Transverse colon (tissue), 4 donors: ENCODE measurements at regions not wholly inside any gene's neighbourhood (a gene's known extent, or its start where the extent isn't known, plus 50 kb on each side); places are given as distances from the start of the nearest gene placed in this dataset.

Source experiments
- DNase-seq: peaks from one replicate; pipeline ENCODE4 v3.0.0-alpha.2; 2019
- H3K27ac ChIP-seq, 4 donors: fragments of 200-600 bp; sonication (generic); 2 replicates each; pipeline ENCODE4 v1.5.1; 2016 to 2018; ENCODE audit warnings: inconsistent platforms in 4 of 4
- H3K27me3 ChIP-seq: fragments of 200-600 bp; sonication (generic); 2 replicates; pipeline ENCODE4 v1.5.1; 2017; ENCODE audit warnings: inconsistent platforms
- H3K36me3 ChIP-seq, 4 donors: fragments of 200-600 bp; sonication (generic); 2 replicates each; pipeline ENCODE4 v1.5.1; 2017 to 2019; ENCODE audit warnings: inconsistent platforms in 4 of 4
- H3K4me1 ChIP-seq, 4 donors: fragments of 200-600 bp; sonication (generic); 2 replicates each; pipeline ENCODE4 v1.5.1; 2017 to 2020; ENCODE audit warnings: inconsistent platforms in 4 of 4
- H3K4me3 ChIP-seq, 4 donors: fragments of 200-600 bp; sonication (generic); 1 replicate in 1 of 4; 2 replicates in 3 of 4; pipeline versions ENCODE4 v1.5.1 to v1.6.1; 2017 to 2019; ENCODE audit warnings: inconsistent platforms in 4 of 4
- H3K9me3 ChIP-seq, 2 donors: fragments of 200-600 bp; sonication (generic); 2 replicates each; pipeline ENCODE4 v1.5.1; 2017 to 2019; ENCODE audit warnings: inconsistent platforms in 2 of 2
- EP300 ChIP-seq: sonication (generic); formaldehyde crosslinking; IDR thresholded peaks from one replicate; pipeline ENCODE4 v1.6.1; 2017; ENCODE audit warnings: antibody characterized with exemption, low read depth
- POLR2A ChIP-seq: fragments of 450-650 bp; IDR thresholded peaks from one replicate; pipeline ENCODE4 v1.6.1; 2016; ENCODE audit warnings: antibody characterized with exemption, mild to moderate bottlenecking, moderate library complexity
- POLR2AphosphoS5 ChIP-seq, 3 donors: sonication (generic); formaldehyde crosslinking; IDR thresholded peaks; one replicate each; pipeline ENCODE4 v1.6.1; 2016; ENCODE audit warnings: antibody characterized with exemption in 3 of 3
- WGBS, 2 donors: methylation state at CpG; one replicate each; pipeline ENCODE4 v1.1.5; 2018; ENCODE audit warnings: low coverage in 1 of 2; 5-methylcytosine and 5-hydroxymethylcytosine counted together
- in situ Hi-C, 4 donors: fragments of 200-750 bp; cut with MboI; loops; one replicate each; pipeline versions ENCODE4 v1.15.0 to v1.15.1; 2017; ENCODE audit warnings: low sequenced_read_pairs in 3 of 4, low pct_ligation_motif_present in 1 of 4, low pct_unique_long_range_greater_than_20kb in 1 of 4
- intact Hi-C: fragments of 100-400 bp; cut with DNase I; formaldehyde crosslinking; loops from one replicate; pipeline ENCODE4 v1.15.1; 2023; ENCODE audit warnings: low total_unique reads
- TF ChIP-seq, protein P1 (sequence below), 5 experiments: fragments of 200-600 bp in 3 of 5; fragments of 450-650 bp in 2 of 5; sonication (generic) in 3 of 5; IDR thresholded peaks; 1 replicate in 2 of 5; 2 replicates in 3 of 5; pipeline ENCODE4 v1.5.1; 2016 to 2017; ENCODE audit warnings: antibody characterized with exemption in 5 of 5, inconsistent platforms in 3 of 5, mild to moderate bottlenecking in 2 of 5, moderate library complexity in 1 of 5

DNA sequence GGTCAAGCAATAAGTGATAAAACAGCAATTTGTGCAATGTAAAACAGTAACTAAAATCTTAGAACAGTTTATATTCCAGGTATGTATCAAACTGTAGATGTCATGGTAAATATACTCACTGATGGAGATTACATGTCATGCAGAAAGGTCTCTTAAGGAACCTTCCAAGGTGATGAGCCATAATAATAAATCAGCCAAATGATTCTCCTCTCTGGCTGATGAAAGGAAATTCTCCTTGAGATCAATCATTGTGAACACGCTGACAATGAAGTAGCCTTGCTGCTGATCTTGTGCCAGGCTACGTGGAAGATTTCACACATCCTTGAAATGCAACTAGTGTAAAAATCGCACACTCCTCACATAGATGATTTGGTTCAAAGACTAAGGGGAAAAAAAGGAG, 392.5 kb upstream of the CDH7 start:
- no peaks in the 10 kb centered on the region for H3K4me1 ChIP-seq
- intact Hi-C loops = no loop called here
- in situ Hi-C loops = no loop called here
- no peak for DNase-seq
- H3K9me3 ChIP-seq = no peaks in the 10 kb centered on the region
- WGBS, 2 donors = 67 to 83% methylated on average over 3 of the region's 3 CpGs
- no peak overlapping the region for H3K27ac ChIP-seq
- H3K4me3 ChIP-seq = no peak overlapping the region
- no peaks in the 10 kb centered on the region for H3K36me3 ChIP-seq
- no peak for TF ChIP-seq POLR2AphosphoS5 (IDR thresholded peaks at IDR 0.05)
- TF ChIP-seq, protein P1, sequence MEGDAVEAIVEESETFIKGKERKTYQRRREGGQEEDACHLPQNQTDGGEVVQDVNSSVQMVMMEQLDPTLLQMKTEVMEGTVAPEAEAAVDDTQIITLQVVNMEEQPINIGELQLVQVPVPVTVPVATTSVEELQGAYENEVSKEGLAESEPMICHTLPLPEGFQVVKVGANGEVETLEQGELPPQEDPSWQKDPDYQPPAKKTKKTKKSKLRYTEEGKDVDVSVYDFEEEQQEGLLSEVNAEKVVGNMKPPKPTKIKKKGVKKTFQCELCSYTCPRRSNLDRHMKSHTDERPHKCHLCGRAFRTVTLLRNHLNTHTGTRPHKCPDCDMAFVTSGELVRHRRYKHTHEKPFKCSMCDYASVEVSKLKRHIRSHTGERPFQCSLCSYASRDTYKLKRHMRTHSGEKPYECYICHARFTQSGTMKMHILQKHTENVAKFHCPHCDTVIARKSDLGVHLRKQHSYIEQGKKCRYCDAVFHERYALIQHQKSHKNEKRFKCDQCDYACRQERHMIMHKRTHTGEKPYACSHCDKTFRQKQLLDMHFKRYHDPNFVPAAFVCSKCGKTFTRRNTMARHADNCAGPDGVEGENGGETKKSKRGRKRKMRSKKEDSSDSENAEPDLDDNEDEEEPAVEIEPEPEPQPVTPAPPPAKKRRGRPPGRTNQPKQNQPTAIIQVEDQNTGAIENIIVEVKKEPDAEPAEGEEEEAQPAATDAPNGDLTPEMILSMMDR (IDR thresholded peaks at IDR 0.05) = no peak
- no peak for TF ChIP-seq POLR2A
- no peaks in the 10 kb centered on the region for H3K27me3 ChIP-seq

- Histone ChIP-seq H3K9me3 (no peaks in the 10 kb centered on the region), H3K27ac (no peak overlapping the region), H3K27me3 (no peaks in the 10 kb centered on the region), H3K36me3 (no peaks in the 10 kb centered on the region), H3K4me3 (no peak overlapping the region), H3K4me1 (no peaks in the 10 kb centered on the region)
- in situ Hi-C loops (no loop called here), intact Hi-C loops (no loop called here)
- 37 to 52% methylated on average over 2 to 3 of the region's 3 CpGs for WGBS, 2 donors
- no peak for DNase-seq
- no peak for TF ChIP-seq POLR2A
- TF ChIP-seq, protein P1 (IDR thresholded peaks at IDR 0.05) = no peak
- no peak for TF ChIP-seq POLR2AphosphoS5 (IDR thresholded peaks at IDR 0.05)
- no peak for TF ChIP-seq EP300
Measured at GRCh38 chr18:65352186-65352585, 398.6 kb upstream of the CDH7 start.

DNA sequence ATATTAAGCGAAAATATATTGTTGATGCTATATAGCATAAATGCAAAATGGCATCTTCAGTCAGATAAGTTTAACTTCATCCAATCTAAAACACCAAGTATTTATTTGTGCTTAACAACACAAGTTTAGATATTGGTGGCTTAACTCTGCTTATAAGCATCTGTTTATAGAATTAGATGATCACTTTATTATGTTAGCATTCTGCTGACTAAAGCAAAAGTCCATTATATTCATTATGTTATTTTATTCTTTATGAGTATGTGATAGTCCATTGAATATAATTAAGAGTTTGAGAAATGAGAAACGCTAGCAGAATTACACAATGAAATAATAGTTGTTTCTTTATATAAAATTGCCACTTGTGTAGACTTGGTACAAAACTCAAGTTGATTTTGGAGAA, 401.2 kb upstream of the CDH7 start:
- no peak for DNase-seq
- intact Hi-C loops = no loop called here
- in situ Hi-C loops = no loop called here

DNA sequence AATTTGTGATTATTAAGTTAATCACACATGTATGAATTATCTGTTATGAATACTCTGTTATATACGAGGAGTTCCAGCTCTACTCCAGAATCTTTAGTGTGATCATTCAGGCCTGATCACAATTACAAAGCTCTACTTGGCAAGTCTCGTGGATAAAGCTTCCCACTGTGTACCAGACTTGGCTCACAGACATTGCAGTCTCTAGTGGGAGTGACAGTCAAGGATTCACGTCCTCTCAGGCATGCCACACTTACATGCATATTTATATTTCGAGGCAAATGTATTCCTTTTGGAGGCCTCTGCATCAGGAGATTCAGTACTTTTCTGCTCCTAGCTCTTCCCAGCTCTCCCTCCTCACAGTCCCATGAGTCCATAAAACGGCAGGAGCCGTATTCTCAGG, 403.4 kb upstream of the CDH7 start:
- Histone ChIP-seq H3K9me3 (no peaks in the 10 kb centered on the region), H3K27me3 (no peaks in the 10 kb centered on the region), H3K4me1 (no peaks in the 10 kb centered on the region), H3K27ac (no peak overlapping the region), H3K36me3 (no peaks in the 10 kb centered on the region), H3K4me3 (no peak overlapping the region)
- intact Hi-C loops = no loop called here
- TF ChIP-seq EP300 (no peak), POLR2AphosphoS5 (IDR thresholded peaks at IDR 0.05) (no peak), POLR2A (no peak)
- TF ChIP-seq, protein P1 (IDR thresholded peaks at IDR 0.05) = no peak
- WGBS, 2 donors = 56 to 80% methylated on average over 1 to 6 of the region's 6 CpGs
- in situ Hi-C loops = no loop called here
- DNase-seq = no peak

More for the DNA sequence above, 401.2 kb upstream of the CDH7 start:
- Histone ChIP-seq H3K4me3 (no peak overlapping the region), H3K36me3 (no peaks in the 10 kb centered on the region), H3K4me1 (no peaks in the 10 kb centered on the region), H3K27ac (no peak overlapping the region), H3K9me3 (no peaks in the 10 kb centered on the region), H3K27me3 (no peaks in the 10 kb centered on the region)
- 63 to 68% methylated on average over 2 of the region's 2 CpGs for WGBS, 2 donors
- no peak for TF ChIP-seq POLR2A

GRCh38 chr18:65346086-65346485, 404.7 kb upstream of the CDH7 start:
- no peak for DNase-seq
- intact Hi-C loops = no loop called here
- 65 to 67% methylated on average over 2 to 3 of the region's 3 CpGs for WGBS, 2 donors

More at GRCh38 chr18:65346086-65346485, 404.7 kb upstream of the CDH7 start:
- Histone ChIP-seq H3K4me3 (no peak overlapping the region), H3K9me3 (no peaks in the 10 kb centered on the region), H3K4me1 (no peaks in the 10 kb centered on the region), H3K36me3 (no peaks in the 10 kb centered on the region), H3K27ac (no peak overlapping the region), H3K27me3 (no peaks in the 10 kb centered on the region)
- in situ Hi-C loops = no loop called here
- TF ChIP-seq POLR2AphosphoS5 (IDR thresholded peaks at IDR 0.05) = no peak
- no peak for TF ChIP-seq POLR2A
- TF ChIP-seq, protein P1 (IDR thresholded peaks at IDR 0.05) = no peak
- TF ChIP-seq EP300 = no peak
